Stimulated activated CD4-positive, alpha-beta T cell treated with anti-CD3 and anti-CD28 coated beads, Interleukin-4, amount 100 ng/mL, for 4 hours (primary cell): ENCODE measurements at regions not wholly inside any gene's neighbourhood (a gene's known extent, or its start where the extent isn't known, plus 50 kb on each side); places are given as distances from the start of the nearest gene placed in this dataset.
"Not testable (repeated sequence)": the region's sequence is repeated elsewhere in the genome, so short reads cannot be mapped to it uniquely, and the experiment has no call there.

Source experiments
- DNase-seq, 2 experiments: peaks; one replicate each; pipeline ENCODE4 v3.0.0-alpha.2; 2020

DNA sequence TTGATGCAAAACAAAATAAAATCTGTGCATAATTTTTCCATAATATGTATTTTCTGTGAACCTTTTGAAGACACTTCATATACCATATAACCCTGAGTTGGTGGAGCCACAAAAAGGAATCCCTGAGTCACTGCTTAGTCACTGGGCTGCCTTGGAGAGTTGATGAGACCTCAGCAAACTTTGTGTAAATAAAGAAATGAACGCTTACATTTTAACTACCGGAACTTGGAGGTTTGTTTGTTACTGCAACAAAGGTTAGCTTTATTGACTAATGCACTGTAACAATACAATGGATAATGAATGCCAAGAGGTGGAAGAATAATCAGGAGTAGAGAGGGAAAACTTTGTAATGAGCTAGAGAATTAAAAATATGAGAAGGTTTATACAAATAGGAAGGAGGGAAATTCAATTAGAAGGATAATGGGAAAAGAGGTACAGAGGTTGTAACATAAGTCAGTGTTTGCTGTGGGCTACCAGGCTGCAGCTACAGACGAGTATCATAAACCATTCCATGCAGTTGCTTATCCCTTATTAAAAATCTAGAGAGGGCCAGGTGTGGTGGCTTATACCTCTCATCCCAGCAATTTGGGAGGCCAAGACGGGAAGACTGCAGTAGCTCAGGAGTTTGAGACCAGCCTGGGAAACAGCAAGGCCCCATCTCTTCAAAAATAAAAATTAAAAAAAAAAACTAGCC lies 1042.1 kb downstream of the TYW1 start:
- no peak for DNase-seq

DNA sequence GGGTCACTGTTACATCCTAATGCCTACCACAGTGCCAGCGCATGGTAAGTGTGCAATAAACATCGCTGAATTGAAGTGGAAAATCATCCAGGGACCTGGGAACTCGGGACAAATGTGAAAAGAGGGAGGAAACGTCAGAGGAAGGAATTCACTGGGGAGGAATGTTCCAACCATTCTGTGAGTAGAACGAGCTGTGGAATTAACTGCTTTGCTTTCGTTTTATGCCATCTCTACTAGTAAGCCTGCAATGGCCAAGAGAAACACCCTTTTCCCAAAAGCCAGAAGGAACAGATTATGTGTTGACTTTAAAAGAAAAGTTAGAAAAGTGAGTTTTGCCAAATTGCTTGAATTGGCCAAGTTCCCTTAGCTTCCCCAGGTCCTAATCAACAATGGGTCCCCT lies 1044.9 kb downstream of the TYW1 start:
- no peak for DNase-seq

DNA sequence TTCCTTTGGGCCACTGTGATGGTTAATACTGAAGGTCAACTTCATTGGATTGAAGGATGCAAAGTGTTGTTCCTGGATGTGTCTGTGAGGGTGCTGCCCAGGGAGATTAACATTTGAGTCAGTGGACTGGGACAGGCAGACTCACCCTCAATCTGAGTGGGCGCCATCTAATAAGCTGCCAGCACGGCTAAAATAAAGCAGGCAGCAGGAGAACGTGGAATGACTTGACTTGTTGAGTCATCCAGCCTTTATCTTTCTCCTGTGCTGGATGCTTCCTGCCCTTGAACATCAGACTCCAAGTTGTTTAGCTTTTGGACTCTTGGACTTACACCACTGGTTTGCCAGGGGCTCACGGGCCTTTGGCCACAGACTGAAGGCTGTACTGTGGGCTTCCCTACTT lies 1046.9 kb downstream of the TYW1 start:
- no peak for DNase-seq

DNA sequence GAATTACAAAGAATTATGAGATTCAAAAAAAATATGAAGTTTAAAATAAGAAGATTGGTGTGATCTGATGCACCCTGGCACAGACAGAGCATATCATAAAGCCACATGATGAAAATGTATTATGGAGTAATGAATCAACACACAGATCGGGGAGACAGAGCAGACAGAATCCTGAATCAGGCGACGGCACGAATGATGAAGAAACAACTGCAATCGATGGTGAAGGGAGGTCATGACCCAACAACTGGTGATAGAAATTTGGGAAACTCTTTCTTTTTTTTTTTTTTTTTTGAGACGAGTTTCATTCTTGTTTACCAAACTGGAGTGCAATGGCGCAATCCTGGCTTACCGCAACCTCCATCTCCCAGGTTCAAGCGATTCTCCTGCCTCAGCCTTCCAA lies 1054.0 kb downstream of the TYW1 start:
- no peak for DNase-seq

DNA sequence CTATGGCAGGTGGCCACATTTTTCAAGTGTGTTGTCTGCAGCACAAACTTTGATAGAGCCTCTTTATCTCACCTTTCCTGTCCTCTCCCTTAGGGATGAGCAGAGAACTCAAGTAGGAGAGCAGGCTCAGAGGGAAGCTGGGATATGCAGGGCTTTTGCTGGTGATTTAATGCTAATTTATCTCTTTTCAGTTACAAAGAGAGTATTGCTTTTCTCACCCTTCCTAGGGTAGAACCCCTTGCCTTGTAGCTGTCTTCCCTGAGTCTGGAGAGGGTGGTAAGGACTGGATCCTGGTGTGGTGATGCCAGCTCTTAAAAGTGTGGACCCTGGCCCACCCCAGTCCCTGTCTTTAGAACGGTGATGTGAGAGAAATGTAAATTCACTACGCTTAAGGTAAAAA lies 1061.4 kb downstream of the TYW1 start:
- DNase-seq: no peak

DNA sequence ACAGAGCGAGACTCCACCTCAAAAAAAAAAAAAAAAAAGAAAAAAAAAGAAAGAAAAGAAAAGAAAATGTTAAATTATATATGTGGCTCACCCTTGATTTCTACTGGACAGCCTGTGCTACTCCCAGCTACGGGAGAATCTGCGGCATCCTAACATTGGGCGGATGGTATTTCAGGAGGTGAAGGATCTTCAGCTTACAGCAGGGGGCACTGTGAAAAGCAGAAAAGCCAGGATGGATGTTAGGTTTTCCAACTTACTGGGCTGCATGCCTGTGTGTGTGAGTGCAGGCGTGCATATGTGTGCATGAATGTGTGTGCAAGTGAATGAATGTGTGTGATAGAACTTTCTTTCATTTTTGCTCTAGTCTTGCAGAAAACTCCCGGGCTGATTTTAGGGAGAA lies 1066.5 kb downstream of the TYW1 start:
- DNase-seq: no peak

DNA sequence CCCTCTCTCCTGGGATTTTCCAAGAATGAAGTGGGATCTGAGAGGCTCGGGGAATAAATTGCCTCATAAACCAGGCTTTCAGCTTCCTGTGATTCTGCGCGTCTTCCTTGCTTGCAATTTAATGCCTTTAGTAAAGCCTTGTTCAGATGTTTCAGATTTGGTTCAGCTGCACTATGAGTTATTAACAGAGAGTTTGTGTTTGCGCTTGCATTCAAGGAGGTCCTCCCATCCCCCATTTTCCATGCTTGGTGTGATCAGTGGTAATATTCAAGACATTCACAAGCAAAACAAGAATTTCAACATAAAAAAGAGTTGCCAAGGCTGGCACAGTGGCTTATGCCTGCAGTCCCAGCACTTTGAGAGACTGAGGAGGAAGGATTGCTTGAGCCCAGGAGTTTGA lies 1068.9 kb downstream of the TYW1 start:
- no peak for DNase-seq

DNA sequence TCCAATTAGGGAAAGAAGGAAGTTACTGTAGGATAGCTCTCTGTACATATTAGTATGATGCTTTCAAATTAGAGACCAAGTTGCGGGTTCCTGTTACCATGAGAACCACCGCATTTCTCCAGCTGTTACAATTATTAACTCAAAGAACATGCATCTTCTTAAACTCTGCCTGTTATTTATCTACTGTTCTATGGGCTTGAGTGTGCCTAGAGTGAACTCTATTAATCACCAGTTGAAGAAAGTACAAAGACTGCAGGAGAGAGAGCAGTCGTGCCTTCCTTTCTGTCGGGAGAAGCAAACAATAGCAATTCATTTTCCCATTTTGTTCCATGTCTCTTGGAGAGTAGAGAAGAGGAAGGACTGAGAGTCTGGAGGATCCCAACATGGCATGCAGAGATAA lies 1071.2 kb downstream of the TYW1 start:
- no peak for DNase-seq

DNA sequence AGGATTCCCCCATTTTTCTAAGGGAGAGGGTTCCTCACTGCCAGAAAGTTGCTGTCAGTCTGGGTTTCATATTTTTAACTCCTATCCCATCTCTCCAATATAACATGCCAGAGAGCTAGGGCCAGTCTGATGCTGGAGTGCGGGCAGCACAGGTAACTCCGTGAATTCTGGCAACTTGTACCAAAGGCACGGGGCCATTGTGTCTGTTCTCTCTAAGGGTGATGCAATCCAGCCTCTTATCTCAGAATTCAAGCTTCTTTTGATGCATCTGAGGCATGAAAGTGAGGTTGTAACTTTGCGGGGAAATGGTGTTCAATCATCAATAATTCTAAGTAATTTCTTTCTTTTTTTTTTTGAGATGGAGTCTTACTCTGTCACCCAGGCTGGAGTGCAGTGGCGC lies 1074.4 kb downstream of the TYW1 start:
- DNase-seq: no peak

DNA sequence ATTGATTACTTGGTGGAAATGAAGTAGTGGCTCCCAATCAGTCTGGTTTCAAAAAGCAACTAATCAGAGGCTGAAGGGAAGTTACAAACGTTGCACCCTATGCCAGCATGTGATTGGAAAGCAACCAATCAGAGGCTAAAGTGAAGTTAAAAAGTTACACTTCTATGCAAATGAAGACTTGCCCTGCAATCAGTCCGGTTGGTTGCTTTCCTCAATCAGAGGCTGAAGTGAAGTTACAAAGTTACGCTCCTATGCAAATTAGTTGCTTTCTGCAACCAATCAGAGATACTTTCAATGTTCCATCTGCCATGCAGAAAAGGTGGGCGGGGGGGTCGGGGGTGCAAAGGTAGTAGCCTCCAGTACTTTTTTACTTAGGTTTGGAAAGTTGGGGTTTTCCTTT lies 1077.1 kb downstream of the TYW1 start:
- no peak for DNase-seq

DNA sequence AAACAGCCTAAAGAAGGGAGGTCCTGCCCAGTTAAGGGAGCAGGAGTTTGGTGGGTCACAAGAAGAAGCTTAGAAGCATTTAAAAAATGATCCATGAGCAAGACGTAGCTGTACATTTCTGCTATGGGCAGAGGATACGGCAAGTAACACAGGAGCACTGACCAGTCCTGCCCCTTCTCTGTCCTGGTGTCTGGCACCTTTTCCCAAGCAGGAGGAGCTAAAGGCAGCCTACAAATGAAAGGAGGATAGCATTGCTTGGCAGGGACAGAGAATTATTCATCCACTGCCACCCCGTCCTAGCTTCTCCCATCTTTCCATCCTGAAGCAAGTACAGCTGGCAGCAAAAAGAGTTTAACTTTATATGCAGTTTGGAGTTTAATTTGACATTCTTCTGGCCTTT lies 1077.6 kb downstream of the TYW1 start:
- no peak for DNase-seq

DNA sequence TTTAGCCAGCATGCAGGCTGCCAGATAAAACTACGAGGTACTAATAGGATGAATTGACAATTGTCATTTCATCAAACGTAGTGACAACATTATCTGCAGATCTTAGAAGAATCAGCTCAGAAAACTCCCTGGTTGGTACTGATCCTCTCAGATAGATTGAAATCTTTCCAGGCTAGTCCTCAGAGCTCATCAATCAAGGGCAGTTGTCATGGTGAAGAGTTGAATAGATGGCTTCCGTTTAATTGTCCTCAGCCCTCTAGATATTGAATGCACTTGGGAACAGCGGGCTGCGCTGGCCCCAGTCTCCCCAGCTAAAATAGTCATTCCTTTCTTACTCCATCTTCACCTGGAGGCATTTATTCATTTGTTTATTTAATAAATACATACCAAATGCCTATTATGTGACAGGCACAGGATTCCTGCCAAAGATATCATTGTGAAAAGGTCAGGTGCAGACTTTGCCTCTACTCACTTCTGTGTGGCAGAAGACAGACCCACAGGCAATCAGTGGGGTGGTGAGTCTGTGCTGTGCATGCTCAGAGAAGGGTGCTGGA lies 1081.6 kb downstream of the TYW1 start:
- no peak for DNase-seq

DNA sequence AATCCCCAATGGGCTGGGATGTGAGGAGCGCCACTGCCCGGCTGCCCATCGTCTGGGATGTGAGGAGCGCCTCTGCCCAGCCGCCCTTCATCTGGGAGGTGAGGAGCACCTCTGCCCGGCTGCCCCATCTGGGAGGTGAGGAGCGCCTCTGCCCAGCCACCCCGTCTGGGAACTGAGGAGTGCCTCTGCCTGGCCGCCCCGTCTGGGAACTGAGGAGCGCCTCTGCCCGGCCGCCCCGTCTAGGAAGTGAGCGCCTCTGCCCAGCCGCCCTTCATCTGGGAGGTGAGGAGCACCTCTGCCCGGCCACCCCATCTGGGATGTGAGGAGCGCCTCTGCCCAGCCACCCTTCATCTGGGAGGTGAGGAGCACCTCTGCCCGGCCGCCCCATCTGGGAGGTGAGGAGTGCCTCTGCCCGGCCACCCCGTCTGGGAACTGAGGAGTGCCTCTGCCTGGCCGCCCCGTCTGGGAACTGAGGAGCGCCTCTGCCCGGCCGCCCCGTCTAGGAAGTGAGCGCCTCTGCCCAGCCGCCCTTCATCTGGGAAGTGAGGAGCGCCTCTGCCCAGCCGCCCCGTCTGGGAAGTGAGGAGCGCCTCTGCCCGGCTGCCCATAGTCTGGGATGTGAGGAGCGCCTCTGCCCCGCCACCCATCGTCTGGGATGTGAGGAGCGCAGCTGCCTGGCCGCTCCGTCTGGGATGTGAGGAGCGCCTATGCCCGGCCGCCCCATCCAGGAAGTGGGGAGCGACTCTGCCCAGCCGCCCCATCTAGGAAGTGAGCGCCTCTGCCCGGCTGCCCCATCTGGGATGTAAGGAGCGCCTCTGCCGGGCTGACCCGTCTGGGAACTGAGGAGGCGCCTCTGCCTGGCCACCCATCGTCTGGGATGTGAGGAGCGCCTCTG lies 1085.7 kb downstream of the TYW1 start:
- not testable (repeated sequence) for DNase-seq

DNA sequence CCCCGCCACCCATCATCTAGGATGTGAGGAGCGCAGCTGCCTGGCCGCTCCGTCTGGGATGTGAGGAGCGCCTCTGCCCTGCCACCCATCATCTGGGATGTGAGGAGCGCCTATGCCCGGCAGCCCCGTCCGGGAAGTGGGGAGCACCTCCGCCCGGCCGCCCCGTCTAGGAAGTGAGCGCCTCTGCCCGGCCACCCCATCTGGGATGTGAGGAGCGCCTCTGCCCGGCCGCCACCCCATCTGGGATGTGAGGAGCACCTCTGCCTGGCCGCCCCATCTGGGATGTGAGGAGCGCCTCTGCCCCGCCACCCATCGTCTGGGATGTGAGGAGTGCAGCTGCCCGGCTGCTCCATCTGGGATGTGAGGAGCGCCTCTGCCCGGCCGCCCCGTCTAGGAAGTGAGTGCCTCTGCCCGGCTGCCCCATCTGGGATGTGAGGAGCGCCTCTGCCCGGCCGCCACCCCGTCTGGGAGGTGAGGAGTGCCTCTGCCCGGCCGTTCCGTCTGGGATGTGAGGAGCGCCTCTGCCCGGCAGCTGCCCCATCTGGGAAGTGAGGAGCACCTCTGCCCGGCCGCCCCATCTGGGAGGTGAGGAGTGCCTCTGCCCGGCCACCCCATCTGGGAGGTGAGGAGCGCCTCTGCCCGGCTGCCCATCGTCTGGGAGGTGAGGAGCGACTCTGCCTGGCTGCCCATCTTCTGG lies 1086.5 kb downstream of the TYW1 start:
- DNase-seq: not testable (repeated sequence)

DNA sequence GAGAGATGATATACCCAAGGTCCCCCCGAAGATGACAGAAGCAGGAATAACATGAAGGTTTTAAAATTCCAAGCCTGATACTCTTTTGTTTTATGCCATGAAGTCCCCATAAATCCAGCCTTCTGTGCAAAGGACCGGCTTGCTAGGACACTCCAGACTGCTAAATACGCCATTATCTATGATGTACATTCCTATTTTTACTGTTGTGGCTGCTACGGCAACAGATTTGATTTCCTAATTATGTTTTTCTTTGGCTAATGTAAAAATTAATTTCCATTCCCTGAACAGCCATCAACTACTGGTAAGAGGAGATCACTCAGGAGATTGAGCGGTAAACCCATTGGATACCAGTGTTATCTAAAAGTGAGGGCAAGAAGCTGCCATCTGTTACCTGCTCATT lies 1090.8 kb downstream of the TYW1 start:
- DNase-seq: no peak

DNA sequence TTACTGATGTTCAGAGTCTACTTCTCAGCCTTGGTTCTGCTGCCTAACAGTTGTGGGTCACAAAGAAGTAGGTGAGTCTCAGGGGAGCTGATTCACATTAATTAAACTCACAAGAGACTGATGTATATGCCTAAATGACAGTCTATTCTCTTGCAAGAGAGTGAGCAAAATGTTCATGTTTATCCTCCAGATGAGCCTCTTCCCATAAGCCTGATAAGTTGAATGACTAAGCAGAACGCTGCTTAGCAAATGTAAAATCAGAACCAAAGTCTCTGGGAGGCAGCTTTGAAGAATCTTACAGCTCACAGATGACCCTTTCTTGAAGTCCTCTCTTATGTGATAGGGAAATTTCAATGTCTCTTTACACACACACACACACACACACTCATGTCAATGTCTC lies 1092.2 kb downstream of the TYW1 start:
- no peak for DNase-seq

DNA sequence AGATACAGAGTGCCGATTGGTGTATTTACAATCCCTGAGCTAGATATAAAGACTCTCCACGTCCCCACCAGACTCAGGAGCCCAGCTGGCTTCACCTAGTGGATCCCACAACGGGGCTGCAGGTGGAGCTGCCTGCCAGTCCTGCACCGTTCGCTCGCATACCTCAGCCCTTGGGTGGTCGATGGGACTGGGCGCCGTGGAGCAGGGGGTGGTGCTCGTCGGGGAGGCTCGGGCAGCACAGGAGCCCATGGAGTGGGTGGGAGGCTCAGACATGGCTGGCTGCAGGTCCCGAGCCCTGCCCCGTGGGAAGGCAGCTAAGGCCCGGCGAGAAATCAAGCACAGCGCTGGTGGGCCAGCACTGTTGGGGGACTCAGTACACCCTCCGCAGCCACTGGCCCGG lies 1093.6 kb downstream of the TYW1 start:
- DNase-seq: not testable (repeated sequence)

DNA sequence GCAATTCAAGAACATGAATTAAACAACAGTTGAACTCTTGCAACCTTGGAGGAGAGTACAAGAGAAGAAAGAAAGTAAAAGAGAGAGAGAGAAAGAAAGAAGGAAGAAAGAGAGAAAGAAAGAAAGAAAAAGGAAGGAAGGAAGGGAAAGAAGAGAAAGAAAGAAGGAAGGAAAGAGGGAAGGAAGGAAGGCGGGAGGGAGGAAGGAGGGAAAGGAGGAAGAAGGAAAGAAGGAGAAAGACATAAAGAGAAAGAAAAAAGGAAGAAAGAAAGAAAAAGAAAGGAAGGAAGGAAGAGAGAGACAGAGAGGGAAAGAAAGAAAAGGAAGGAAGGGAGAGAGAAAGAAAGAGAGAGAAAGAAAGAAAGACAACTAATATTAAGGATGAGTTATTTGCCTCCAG lies 1106.7 kb downstream of the TYW1 start:
- DNase-seq: no peak

DNA sequence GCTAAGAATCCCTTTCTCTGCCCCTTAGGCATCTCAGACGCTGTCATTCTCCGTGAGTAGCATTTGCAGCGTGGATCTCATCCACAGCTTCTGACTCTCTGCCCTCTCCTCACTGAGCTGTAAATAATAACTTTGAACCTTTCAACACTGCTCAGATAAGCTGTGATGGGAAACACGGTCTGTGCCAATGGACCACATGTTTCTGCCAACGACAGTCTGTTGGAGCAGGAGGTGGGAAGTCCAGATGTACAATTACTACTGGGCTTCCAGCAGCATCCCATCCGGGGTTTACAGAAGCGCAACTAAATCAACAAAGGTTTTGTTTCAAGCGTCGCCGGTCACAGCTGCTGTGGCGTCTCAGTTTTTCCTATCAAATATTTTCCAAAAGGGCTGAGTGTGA lies 1110.6 kb downstream of the TYW1 start:
- no peak for DNase-seq

DNA sequence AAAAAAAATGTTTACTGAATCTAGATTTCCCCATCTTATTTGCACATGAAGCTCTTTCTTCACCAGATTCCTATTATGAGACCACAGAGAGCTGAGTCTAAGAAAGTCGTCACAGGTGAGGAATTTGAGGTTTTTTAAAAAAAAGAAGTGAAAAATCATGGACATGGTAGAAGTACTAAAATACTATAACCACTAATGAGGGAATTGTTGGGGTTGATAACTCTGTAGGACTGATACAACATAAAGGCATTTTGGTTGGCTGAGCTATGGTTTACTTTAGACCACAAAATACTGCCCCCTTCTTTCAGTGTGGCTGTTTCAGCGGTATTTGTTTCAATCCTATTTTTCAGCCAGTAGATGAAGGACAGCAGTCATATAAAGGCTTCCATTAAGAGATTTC lies 1111.3 kb downstream of the TYW1 start:
- no peak for DNase-seq

DNA sequence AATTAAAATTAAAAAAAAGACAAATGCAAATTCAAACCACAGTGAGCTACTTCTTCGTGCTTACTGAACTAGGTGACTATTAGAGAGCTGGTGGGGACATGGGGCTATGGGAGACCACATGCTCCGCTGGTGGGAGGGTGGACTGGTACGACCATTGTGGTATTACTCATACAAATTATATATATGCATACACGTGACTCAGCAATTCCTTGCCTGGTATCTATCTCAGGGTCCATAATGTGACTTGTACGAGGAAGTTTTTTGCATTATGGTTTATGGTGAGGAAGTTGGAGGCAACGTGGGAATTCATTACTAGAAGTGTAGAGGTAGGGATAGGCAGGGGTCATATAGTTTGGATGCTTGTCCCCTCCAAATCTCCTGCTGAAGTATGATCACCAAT lies 1112.7 kb downstream of the TYW1 start:
- no peak for DNase-seq

DNA sequence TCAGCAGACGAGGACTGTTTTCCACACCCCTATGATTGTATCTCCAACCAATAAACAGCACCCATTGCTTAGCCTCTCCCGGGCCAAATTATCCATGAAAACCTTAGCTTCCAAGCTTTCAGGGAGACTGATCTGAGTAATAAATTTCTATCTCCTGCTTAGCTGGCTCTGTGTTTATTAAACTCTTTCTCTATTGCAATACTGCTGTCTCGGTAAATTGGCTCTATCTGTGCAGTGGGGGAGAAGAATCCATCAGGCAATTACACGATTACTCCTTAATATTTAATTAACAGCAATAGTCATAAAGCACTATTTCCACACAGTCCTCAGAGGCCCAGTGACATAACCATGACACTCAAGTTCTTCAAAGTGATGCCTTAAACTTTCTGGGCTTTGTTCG lies 1122.8 kb downstream of the TYW1 start:
- no peak for DNase-seq

DNA sequence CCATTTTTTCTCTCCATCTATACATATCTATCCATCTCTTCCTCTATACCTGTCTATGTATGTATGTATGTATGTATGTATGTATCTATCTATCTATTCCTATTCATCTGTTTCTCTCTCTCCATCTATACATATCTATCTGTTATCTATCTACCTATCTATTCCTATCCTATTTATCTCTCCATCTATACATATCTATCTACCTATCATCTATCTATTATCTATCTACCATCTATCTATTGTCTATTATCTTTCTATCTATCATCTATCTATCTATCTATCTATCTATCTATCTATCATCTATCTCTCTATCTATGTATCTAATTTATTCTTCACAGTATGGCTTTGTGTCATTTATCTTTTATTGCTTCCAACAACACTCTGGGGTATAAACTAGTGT lies 1124.4 kb downstream of the TYW1 start:
- no peak for DNase-seq

DNA sequence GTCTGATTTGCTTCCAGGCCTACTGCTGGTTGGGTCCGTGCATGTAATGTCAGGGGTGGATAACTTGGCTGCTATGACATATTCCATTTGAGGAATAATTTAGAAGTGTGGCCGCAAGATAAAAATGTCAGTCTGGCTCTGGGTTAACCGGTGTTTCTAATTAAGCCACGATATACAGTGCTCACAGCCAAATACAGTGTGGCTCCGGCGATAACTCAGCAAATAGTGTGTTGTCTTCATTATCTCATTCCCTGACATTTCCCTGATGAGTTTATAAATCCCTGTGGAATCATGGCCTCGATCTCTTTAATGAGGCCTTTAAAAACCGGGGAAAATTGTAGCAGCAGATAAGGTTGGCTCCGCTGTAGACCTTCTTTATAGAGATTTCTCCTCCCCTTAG lies 1125.0 kb downstream of the TYW1 start:
- DNase-seq: no peak
